ENCODE measurements at regions not wholly inside any gene's neighbourhood (a gene's known extent, or its start where the extent isn't known, plus 50 kb on each side); places are given as distances from the start of the nearest gene placed in this dataset.

DNA sequence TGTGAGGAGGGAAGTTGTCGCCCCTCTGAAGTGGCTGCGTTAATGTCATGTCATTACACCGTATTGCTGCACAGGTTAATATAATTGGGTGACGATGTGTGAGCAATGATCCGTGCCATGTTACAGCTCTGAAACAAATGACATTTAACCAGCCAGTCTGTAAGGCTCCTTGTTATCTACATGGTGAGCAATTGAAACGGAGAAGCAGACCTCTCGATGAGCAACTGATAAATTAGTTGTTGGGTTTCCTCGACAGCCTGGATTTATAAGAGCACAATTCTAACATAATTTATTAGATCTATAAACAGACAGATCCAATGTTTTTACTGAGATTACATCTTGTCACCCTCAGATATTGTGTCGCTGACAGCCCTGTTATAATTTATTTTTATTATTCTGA is 49.9 kb upstream of the MAFB start:
- H3K4me1 Mint-ChIP-seq = no peaks in the 10 kb centered on the region
- H3K9me3 Mint-ChIP-seq = no peaks in the 10 kb centered on the region
- H3K27ac Mint-ChIP-seq = no peak overlapping the region
- peaks cover 2% of the 10 kb centered on the region for H3K27me3 Mint-ChIP-seq
- CTCF ChIA-PET = interaction anchor here (1.0 to 3.0 kb wide), 3 partner anchors 25 to 225 kb away, joined by 3 to 57 read pairs (median 3); no protein-coding TSS in a partner anchor
- POLR2A ChIA-PET = no interaction called here
- H3K36me3 Mint-ChIP-seq (ENCODE audit: low read depth) = no peaks in the 10 kb centered on the region
- H3K4me3 Mint-ChIP-seq = no peak overlapping the region
- DNase-seq = no peak

DNA sequence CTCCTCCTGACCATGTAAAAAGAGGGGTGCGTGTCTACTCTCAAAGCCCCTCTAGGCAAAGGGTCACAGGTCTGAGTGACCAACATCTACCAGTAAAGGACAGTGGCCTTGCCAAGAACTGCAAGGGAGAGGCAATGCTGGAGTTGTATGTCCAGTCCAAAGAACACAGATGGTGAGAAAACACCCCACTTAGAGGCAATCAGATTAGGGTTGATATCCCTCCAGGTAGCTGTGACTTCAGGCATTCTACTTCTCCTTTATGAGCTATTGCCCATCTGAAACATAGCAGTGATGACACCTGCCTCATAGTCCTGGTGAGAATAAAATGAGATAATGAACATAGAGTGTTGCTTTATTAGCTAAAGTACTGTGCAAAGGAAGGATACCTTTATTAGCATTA is 50.8 kb upstream of the MAFB start:
- no peaks in the 10 kb centered on the region for H3K9me3 Mint-ChIP-seq
- H3K27me3 Mint-ChIP-seq = peaks cover 1% of the 10 kb centered on the region
- ChIA-PET CTCF (interaction anchor here (1.0 to 3.0 kb wide), 11 partner anchors 9 to 224 kb away, joined by 3 to 57 read pairs (median 4); no protein-coding TSS in a partner anchor), POLR2A (no interaction called here)
- H3K4me1 Mint-ChIP-seq = no peaks in the 10 kb centered on the region
- H3K36me3 Mint-ChIP-seq (ENCODE audit: low read depth) = no peaks in the 10 kb centered on the region
- no peak overlapping the region for H3K4me3 Mint-ChIP-seq
- no peak for DNase-seq
- H3K27ac Mint-ChIP-seq = no peak overlapping the region

DNA sequence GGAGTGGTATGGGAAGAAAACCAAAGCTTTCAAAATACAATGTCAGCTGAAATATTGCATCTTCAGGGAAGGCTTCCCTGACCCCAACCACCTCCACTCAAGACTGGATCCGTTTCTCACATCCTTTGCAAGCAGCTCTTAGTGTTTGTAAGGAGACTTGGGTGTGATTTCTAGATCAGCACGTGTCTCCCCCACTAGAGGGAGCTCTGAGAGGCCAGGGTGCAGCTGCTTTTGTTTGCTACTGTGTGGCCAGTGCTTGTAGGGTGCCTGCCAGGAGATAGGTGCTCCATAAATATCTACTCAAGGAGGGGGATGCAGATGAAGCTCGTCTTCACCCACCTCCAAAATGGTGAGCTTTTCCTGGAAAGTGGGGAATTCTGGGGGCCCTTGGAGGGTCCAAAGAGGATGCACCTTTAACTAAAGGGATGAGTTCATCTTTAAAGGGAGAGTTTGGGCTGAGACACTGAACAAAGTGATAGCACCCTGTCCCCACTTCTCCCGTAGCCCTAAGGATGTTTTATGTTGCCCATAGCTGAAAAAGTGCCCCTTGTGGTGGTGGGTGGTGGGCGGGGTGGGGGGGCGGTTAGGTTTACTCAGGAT is 52.6 kb upstream of the MAFB start:
- H3K4me1 Mint-ChIP-seq = no peaks in the 10 kb centered on the region
- no peaks in the 10 kb centered on the region for H3K36me3 Mint-ChIP-seq (ENCODE audit: low read depth)
- peak; percentile 60 for DNase-seq
- CTCF ChIA-PET = interaction anchor here (0.8 to 3.0 kb wide), 25 partner anchors 9 to 582 kb away, joined by 3 to 57 read pairs (median 4); no protein-coding TSS in a partner anchor
- peaks cover 1% of the 10 kb centered on the region for H3K27me3 Mint-ChIP-seq
- POLR2A ChIA-PET = no interaction called here
- H3K9me3 Mint-ChIP-seq = no peaks in the 10 kb centered on the region
- H3K4me3 Mint-ChIP-seq = no peak overlapping the region
- no peak overlapping the region for H3K27ac Mint-ChIP-seq

DNA sequence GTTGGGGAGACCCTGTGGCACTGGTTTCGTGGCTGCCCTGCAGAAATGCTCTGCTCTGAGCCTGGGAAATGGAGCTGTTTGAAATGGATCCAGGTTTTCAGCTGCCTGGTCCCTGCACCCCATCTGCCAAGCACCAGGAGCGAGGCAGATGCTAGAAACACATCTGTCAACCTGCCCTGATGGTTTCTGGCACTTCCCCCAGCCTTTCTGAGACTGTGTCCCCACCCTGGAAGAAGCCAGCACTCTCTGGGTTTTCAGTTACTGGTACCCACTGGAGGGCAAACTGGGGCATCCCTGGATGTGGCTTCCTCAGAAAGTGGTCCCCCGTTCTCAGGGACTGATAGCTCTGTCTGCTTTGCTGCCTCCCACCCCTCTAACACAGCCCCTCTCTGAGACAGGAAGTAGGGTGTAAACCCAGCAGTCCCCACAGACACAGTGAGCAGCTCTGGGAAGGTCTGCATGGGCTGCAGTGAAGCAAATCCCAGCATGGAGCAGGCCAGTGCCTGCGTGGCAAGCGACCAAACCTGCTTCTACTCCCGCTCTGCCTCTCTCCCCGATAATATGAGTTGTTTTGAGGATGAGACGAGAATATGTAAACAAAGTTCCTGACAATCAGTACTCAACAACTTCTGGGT is 54.2 kb upstream of the MAFB start:
- Mint-ChIP-seq H3K27me3 (peaks cover 8% of the 10 kb centered on the region), H3K4me3 (no peak overlapping the region), H3K36me3 (ENCODE audit: low read depth) (no peaks in the 10 kb centered on the region), H3K4me1 (no peaks in the 10 kb centered on the region), H3K9me3 (no peaks in the 10 kb centered on the region), H3K27ac (no peak overlapping the region)
- ChIA-PET CTCF (interaction anchor here (2.5 kb wide), 1 partner anchor 220 kb away, joined by 16 read pairs; no protein-coding TSS in a partner anchor), POLR2A (no interaction called here)
- no peak for DNase-seq

DNA sequence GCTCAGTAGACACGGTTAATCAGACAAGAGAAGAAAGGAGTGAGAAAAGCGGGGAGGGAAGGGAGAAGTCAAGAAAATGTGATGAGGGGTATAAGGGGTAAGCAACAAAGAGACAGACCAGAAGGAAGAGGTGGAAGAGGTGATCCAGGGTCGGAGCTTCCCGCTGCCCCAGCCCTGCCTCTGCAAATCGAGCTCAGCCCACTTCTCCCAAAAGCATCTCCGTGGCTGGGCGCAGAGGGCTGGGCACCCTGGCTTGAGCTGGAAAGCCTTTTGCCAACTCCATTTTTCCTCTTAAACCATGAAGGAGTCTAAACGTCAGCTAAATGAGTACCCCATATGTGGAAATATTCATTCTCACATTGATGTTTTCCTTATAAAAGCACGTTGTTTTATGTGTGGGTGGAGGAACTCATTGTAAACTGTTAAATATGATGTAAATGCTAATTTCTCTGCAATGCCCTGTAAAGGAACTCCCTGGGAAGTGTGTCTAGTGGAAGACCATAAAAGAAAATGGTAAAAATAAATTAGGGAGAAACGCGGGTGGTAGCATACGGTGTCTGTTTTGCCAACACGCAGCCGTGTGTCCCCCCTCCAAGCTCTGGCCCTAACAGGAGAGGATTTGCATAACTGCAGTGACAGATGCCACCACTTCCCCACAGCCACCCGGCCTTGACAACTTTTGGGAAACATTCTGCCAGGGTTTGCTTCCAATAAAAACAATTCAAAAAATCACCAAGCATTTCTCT is 55.2 kb upstream of the MAFB start:
- ChIA-PET POLR2A (no interaction called here), CTCF (interaction anchor here (2.5 kb wide), 1 partner anchor 219 kb away, joined by 16 read pairs; no protein-coding TSS in a partner anchor)
- no peaks in the 10 kb centered on the region for H3K4me1 Mint-ChIP-seq
- no peak overlapping the region for H3K4me3 Mint-ChIP-seq
- DNase-seq = no peak
- peaks cover 12% of the 10 kb centered on the region for H3K27me3 Mint-ChIP-seq
- H3K36me3 Mint-ChIP-seq (ENCODE audit: low read depth) = no peaks in the 10 kb centered on the region
- H3K27ac Mint-ChIP-seq = no peak overlapping the region
- no peaks in the 10 kb centered on the region for H3K9me3 Mint-ChIP-seq

DNA sequence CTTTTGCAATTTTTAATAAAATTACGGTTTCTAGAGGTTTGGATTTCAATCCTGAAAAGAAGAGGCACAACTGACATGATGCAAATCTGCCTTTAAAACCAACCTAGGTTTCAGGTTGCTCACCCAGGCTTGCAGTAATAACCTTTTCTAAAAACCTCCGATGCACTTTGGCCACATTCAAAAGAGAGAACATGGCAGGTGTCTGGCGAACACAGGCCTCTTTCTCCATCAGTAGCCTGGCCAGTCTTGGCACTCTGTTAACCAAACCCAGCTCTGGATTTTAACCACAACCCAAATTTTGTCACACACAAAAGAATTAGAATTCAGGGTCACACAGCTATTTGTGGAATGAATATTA is 55.8 kb upstream of the MAFB start:
- Mint-ChIP-seq H3K27ac (no peak overlapping the region), H3K36me3 (ENCODE audit: low read depth) (no peaks in the 10 kb centered on the region), H3K27me3 (peaks cover 15% of the 10 kb centered on the region), H3K9me3 (no peaks in the 10 kb centered on the region), H3K4me1 (no peaks in the 10 kb centered on the region), H3K4me3 (no peak overlapping the region)
- ChIA-PET CTCF (interaction anchor here (1.5 to 2.5 kb wide), 2 partner anchors 53 to 218 kb away, joined by 5 to 16 read pairs; no protein-coding TSS in a partner anchor), POLR2A (no interaction called here)
- no peak for DNase-seq

DNA sequence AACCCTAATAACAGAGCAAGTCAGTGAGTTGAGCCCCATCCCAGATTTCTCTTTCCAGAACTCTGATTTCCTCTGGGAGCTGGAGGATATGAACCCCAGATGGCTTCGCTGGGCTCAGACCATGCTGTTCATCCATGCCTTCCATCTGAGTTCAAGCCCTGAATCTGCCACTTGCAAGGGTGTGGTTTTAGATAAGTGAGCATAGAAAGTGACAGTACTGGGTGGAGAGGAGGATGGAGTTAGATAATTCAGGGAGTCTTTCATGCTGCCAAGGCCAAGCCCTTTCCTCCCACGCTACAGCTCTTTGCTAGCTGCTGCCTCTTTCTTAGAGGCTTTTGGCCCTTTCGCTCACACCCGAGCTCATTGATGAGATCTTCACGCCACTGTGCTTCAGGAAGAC is 57.2 kb upstream of the MAFB start:
- ChIA-PET CTCF (interaction anchor here (1.0 to 1.5 kb wide), 2 partner anchors 51 to 201 kb away, joined by 3 to 5 read pairs; no protein-coding TSS in a partner anchor), POLR2A (no interaction called here)
- Mint-ChIP-seq H3K27ac (no peak overlapping the region), H3K4me1 (no peaks in the 10 kb centered on the region), H3K27me3 (peaks cover 15% of the 10 kb centered on the region), H3K4me3 (no peak overlapping the region), H3K36me3 (ENCODE audit: low read depth) (no peaks in the 10 kb centered on the region), H3K9me3 (no peaks in the 10 kb centered on the region)
- DNase-seq = no peak

DNA sequence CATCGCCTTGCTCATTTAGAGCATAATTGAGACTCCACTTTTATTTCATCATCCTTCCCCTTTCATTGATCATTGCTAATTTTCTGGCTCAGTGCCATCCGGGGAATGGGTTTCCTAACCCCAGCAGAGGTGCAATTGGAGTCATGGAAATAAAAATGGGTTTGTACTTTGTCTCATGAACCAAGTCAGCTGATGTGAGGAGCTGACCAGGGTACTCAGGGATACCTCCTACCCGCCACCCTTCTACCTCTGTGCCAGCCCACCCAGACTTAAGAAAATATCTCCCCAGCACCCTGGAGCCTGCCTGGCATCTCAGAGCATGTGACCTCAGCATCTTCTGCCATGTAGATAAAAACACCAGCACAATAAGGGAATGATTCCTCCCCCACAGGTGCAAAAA is 59.1 kb upstream of the MAFB start:
- Mint-ChIP-seq H3K4me1 (peaks cover under 1% of the 10 kb centered on the region), H3K27ac (no peak overlapping the region), H3K9me3 (no peaks in the 10 kb centered on the region), H3K4me3 (no peak overlapping the region), H3K27me3 (peaks cover 15% of the 10 kb centered on the region), H3K36me3 (ENCODE audit: low read depth) (no peaks in the 10 kb centered on the region)
- ChIA-PET CTCF (no interaction called here), POLR2A (no interaction called here)
- DNase-seq = no peak

DNA sequence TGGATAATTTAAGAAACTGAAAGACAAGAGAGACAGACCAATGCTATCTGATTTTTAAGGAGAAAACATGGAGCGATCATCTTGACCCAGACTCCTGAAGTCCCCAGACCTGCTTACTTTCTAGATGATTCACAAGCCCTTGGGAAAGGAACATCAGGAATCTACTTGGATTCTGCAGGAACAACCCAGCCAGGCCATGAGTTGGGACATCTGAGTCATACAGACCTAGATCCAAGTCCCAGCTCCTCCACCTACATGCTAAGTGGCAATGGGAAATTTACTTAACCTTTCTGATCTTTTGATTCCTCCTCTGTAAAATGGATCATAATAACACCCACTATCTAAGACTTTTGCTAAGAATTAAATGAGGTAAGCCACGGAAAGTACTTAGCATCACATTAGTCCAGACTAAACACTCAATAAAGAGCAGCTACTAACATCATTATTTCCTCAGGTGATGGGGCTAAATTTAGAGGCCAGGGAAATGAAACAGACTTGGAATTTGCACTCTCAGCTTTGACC is 61.0 kb upstream of the MAFB start:
- H3K4me1 Mint-ChIP-seq = peaks cover 10% of the 10 kb centered on the region
- H3K36me3 Mint-ChIP-seq (ENCODE audit: low read depth) = no peaks in the 10 kb centered on the region
- no peak overlapping the region for H3K4me3 Mint-ChIP-seq
- H3K27me3 Mint-ChIP-seq = peaks cover 14% of the 10 kb centered on the region
- no peak overlapping the region for H3K27ac Mint-ChIP-seq
- CTCF ChIA-PET = interaction anchor here (1.5 kb wide), 1 partner anchor 8 kb away, joined by 6 read pairs; no protein-coding TSS in a partner anchor
- no peak for DNase-seq
- no peaks in the 10 kb centered on the region for H3K9me3 Mint-ChIP-seq
- POLR2A ChIA-PET = no interaction called here

DNA sequence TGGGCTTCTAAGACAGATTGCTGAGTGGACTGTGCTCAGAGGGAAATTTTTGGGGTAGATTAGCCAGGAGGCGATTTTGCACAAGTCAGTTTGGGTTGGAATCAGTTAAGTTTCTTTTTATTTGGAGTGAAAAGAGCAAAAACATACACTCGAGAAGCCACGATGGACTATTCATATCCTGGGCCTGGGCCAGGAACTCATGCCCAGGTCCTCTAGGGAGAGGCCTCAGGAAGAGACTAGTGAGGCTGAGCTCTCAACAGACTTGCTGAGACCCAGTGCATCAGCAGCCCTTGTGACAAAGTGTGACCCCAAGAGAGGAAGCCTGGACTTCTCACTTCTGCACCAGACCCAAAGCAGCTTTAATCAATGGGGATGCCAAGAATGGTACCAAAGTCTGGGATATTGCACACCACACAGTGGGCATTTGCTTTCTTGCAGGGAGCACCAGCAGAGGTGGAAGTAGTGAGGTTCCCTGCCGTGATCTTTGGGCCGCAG is 61.6 kb upstream of the MAFB start:
- Mint-ChIP-seq H3K4me1 (peaks cover 10% of the 10 kb centered on the region), H3K4me3 (no peak overlapping the region), H3K9me3 (no peaks in the 10 kb centered on the region), H3K27ac (no peak overlapping the region), H3K27me3 (peaks cover 14% of the 10 kb centered on the region), H3K36me3 (ENCODE audit: low read depth) (no peaks in the 10 kb centered on the region)
- POLR2A ChIA-PET = no interaction called here
- no peak for DNase-seq
- CTCF ChIA-PET = interaction anchor here (1.5 kb wide), 1 partner anchor 9 kb away, joined by 6 read pairs; no protein-coding TSS in a partner anchor

DNA sequence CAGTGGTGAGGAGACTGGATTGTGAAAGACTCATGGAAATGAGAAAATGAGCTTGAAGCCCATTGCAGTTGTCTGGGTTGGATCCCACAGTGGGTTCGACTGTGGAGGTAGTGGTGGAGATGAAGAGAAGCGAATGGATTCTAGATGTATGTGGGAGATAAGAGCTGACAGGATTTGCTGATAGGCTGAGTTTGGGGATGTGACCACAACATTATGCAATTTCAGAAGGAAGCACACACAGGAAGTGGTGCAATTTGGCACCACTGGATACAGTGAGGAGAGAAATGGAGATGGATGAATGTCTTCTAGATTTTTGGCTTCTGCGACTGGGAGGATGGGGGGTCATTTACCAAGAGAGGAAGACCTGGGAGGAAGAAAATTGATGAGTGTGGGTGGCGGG is 64.4 kb upstream of the MAFB start:
- no peak for DNase-seq
- no peak overlapping the region for H3K27ac Mint-ChIP-seq
- CTCF ChIA-PET = interaction anchor here (1.5 to 3.2 kb wide), 2 partner anchors 12 to 13 kb away, joined by 4 to 13 read pairs; no protein-coding TSS in a partner anchor
- peaks cover 34% of the 10 kb centered on the region for H3K4me1 Mint-ChIP-seq
- no peaks in the 10 kb centered on the region for H3K9me3 Mint-ChIP-seq
- peaks cover 5% of the 10 kb centered on the region for H3K27me3 Mint-ChIP-seq
- H3K4me3 Mint-ChIP-seq = no peak overlapping the region
- POLR2A ChIA-PET = no interaction called here
- no peaks in the 10 kb centered on the region for H3K36me3 Mint-ChIP-seq (ENCODE audit: low read depth)

DNA sequence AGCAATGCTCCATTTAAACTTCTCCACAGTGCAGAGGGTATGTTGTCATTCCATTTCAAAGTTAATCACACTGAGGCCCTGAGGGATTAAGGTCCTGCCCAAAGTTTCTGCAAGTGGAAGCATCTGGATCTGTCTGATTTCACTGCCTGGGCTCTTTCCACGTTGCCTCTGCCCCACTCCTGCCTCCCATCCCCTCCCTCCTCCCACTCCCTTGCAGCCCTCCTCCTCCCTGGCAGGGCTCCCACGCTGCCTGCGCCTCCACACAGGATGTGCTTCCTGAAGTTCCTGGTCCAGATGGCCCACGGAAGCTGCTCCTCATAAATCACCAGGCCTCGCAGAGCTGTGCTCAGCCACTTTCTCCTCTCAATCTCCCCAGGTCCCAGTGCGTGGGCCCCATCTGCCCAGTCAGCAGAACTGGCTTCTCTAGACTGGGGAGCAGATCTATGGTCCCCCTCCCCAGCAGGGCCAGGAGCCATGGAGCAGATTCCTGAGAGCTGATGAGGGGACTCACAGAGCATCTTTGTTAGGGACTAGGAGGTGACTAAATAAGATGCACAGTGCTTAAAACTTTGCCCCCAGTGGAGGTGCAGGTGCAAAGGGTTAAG is 65.4 kb upstream of the MAFB start:
- peaks cover 34% of the 10 kb centered on the region for H3K4me1 Mint-ChIP-seq
- H3K9me3 Mint-ChIP-seq = no peaks in the 10 kb centered on the region
- DNase-seq = no peak
- H3K36me3 Mint-ChIP-seq (ENCODE audit: low read depth) = no peaks in the 10 kb centered on the region
- no peak overlapping the region for H3K4me3 Mint-ChIP-seq
- peaks cover 2% of the 10 kb centered on the region for H3K27me3 Mint-ChIP-seq
- CTCF ChIA-PET = interaction anchor here (1.1 to 3.2 kb wide), 3 partner anchors 12 to 13 kb away, joined by 3 to 13 read pairs (median 4); no protein-coding TSS in a partner anchor
- POLR2A ChIA-PET = no interaction called here
- no peak overlapping the region for H3K27ac Mint-ChIP-seq

All from activated CD4-positive, alpha-beta memory T cell treated with anti-CD3 and anti-CD28 coated beads, Interleukin-2, amount 10 ng/mL, durations not matched to agents 7 days and 5 days (primary cell).